Endothelial cell of umbilical vein (primary cell): ENCODE measurements at regions not wholly inside any gene's neighbourhood (a gene's known extent, or its start where the extent isn't known, plus 50 kb on each side); places are given as distances from the start of the nearest gene placed in this dataset.

ENCODE experiments used
- BruUV-seq: library from RNA; stranded (reverse); fragments of 400-500 nt; replicated peaks from 2 replicates; lab custom pipeline; 2021; lab: Mats Ljungman, UMichigan
- CTCF ChIA-PET: fragments of 300-600, 350-600 bp; sonication (Branson Sonifier 250); formaldehyde crosslinking; loops from one replicate; lab custom pipeline; 2021; ENCODE audit warnings: antibody characterized with exemption, inconsistent platforms; lab: Charles Lee
- POLR2A ChIA-PET: fragments of 300-600, 350-600 bp; sonication (Branson Sonifier 250); formaldehyde crosslinking; loops from one replicate; lab custom pipeline; 2021; ENCODE audit warnings: antibody characterized with exemption, inconsistent platforms; lab: Charles Lee
- DNase-seq: peaks from one replicate; pipeline ENCODE4 v3.0.0-alpha.2; 2011; ENCODE audit warnings: low read depth, low spot score
- FAIRE-seq: peaks from 2 replicates; lab custom pipeline; 2011; peaks lifted over from hg19 to GRCh38; lab: Jason Lieb, UNC
- H2AFZ ChIP-seq: 2 replicates; pipeline ENCODE4 v1.6.0; 2012; ENCODE audit warnings: low read depth, low read length, control low read depth, inconsistent platforms
- H3K27ac ChIP-seq: 2 replicates; pipeline ENCODE4 v1.5.1; 2011; ENCODE audit warnings: low read depth, mild to moderate bottlenecking, control low read depth, low read length, moderate library complexity; ENCODE audit not compliant: insufficient read depth
- H3K27me3 ChIP-seq, 2 experiments: 2 replicates each; pipeline versions ENCODE4 v1.6.0 to v1.6.1; 2011; ENCODE audit warnings: low read length in 2 of 2, mixed read lengths in 1 of 2; ENCODE audit not compliant: control insufficient read depth in 2 of 2, insufficient read depth in 2 of 2
- H3K36me3 ChIP-seq, 2 experiments: 2 replicates in 1 of 2; 3 replicates in 1 of 2; pipeline ENCODE4 v1.5.1; 2011; ENCODE audit warnings: low read length in 2 of 2, mild to moderate bottlenecking in 1 of 2, moderate library complexity in 1 of 2; ENCODE audit not compliant: control insufficient read depth in 2 of 2, insufficient read depth in 2 of 2; ENCODE audit errors: extremely low read depth in 1 of 2
- H3K4me1 ChIP-seq: 3 replicates; pipeline ENCODE4 v1.5.1; 2011; ENCODE audit warnings: mild to moderate bottlenecking, low read length; ENCODE audit not compliant: control insufficient read depth, insufficient read depth; ENCODE audit errors: extremely low read depth
- H3K4me2 ChIP-seq: 2 replicates; pipeline ENCODE4 v1.6.1; 2011; ENCODE audit warnings: low read length, control low read depth, mixed read lengths; ENCODE audit not compliant: insufficient read depth
- H3K4me3 ChIP-seq, 3 experiments: fragments of 200-600 bp in 1 of 3; sonication (generic), shearing (Covaris generic) in 1 of 3; replicated peaks in 1 of 3; 2 replicates each; pipeline ENCODE4 v1.5.1; 2011 to 2016; ENCODE audit warnings: control low read depth in 3 of 3, low read length in 3 of 3, mild to moderate bottlenecking in 2 of 3, inconsistent platforms in 1 of 3, low read depth in 1 of 3, moderate library complexity in 1 of 3; ENCODE audit not compliant: insufficient read depth in 1 of 3
- H3K79me2 ChIP-seq: 2 replicates; pipeline ENCODE4 v1.6.0; 2012; ENCODE audit warnings: low read length, inconsistent platforms; ENCODE audit not compliant: control insufficient read depth, insufficient read depth
- H3K9ac ChIP-seq: replicated peaks from 2 replicates; pipeline ENCODE3; 2011; ENCODE audit warnings: low read length, control low read depth; ENCODE audit not compliant: insufficient read depth; ENCODE audit errors: extremely low read depth
- H3K9me1 ChIP-seq: replicated peaks from 3 replicates; pipeline ENCODE4 v1.6.0; 2011; ENCODE audit warnings: mild to moderate bottlenecking, low read length; ENCODE audit not compliant: control insufficient read depth, insufficient read depth; ENCODE audit errors: extremely low read depth
- H3K9me3 ChIP-seq: replicated peaks from 2 replicates; pipeline ENCODE4 v1.5.1; 2012; ENCODE audit warnings: low read length, inconsistent platforms; ENCODE audit not compliant: control insufficient read depth, insufficient read depth
- H4K20me1 ChIP-seq: replicated peaks from 2 replicates; pipeline ENCODE3; 2011; ENCODE audit warnings: mild to moderate bottlenecking, low read length; ENCODE audit not compliant: control insufficient read depth, insufficient read depth; ENCODE audit errors: extremely low read depth
- EZH2 ChIP-seq: IDR thresholded peaks from 2 replicates; pipeline ENCODE4 v1.6.1; 2012; ENCODE audit warnings: borderline replicate concordance, low read depth, mild to moderate bottlenecking, moderate library complexity, low read length, inconsistent platforms; ENCODE audit not compliant: severe bottlenecking
- FOS ChIP-seq: IDR thresholded peaks from 2 replicates; pipeline ENCODE4 v1.6.1; 2011; ENCODE audit warnings: mild to moderate bottlenecking, low read length, moderate library complexity, borderline replicate concordance; ENCODE audit not compliant: insufficient read depth
- GATA2 ChIP-seq: IDR thresholded peaks from 2 replicates; pipeline ENCODE4 v1.7.0; 2011; ENCODE audit warnings: low read depth, mild to moderate bottlenecking, moderate library complexity, mixed read lengths, low read length; ENCODE audit not compliant: insufficient read length, insufficient read depth
- JUN ChIP-seq: IDR thresholded peaks from 2 replicates; pipeline ENCODE4 v1.6.1; 2011; ENCODE audit warnings: borderline replicate concordance, low read depth; ENCODE audit not compliant: insufficient read length, insufficient read depth
- MYC ChIP-seq: IDR thresholded peaks from one replicate; pipeline ENCODE4 v1.6.1; 2011; ENCODE audit warnings: mild to moderate bottlenecking, low read depth, low read length
- POLR2A ChIP-seq: IDR thresholded peaks from 2 replicates; pipeline ENCODE4 v1.6.1; 2012; ENCODE audit warnings: low read depth, mild to moderate bottlenecking, control low read depth, low read length
- POLR2AphosphoS5 ChIP-seq: IDR thresholded peaks from 2 replicates; pipeline ENCODE4 v1.6.1; 2012; ENCODE audit warnings: low read depth, mild to moderate bottlenecking, control low read depth, low read length, moderate library complexity; ENCODE audit not compliant: insufficient read depth
- dilution Hi-C: fragments of 300-500 bp; cut with MboI; formaldehyde crosslinking; loops from one replicate; pipeline ENCODE4 v1.15.0; 2019; ENCODE audit warnings: low sequenced_read_pairs; ENCODE audit not compliant: extremely low pct_ligation_motif_present
- intact Hi-C: fragments of 100-400 bp; cut with micrococcal nuclease; formaldehyde crosslinking; loops from one replicate; pipeline ENCODE4 v1.10.0; 2022
- TF ChIP-seq, protein P1 (sequence below): IDR thresholded peaks from 2 replicates; pipeline ENCODE4 v1.6.1; 2011; ENCODE audit not compliant: insufficient read depth, insufficient read length
- TF ChIP-seq, protein P2 (sequence below), 2 donors: IDR thresholded peaks; 1 replicate in 1 of 2; 2 replicates in 1 of 2; pipeline ENCODE4 v1.5.1; 2011; ENCODE audit warnings: low read length in 2 of 2, mild to moderate bottlenecking in 2 of 2, moderate library complexity in 2 of 2, control low read depth in 1 of 2, inconsistent platforms in 1 of 2, low read depth in 1 of 2; ENCODE audit not compliant: insufficient read depth in 1 of 2; ENCODE audit errors: extremely low read depth in 1 of 2

DNA sequence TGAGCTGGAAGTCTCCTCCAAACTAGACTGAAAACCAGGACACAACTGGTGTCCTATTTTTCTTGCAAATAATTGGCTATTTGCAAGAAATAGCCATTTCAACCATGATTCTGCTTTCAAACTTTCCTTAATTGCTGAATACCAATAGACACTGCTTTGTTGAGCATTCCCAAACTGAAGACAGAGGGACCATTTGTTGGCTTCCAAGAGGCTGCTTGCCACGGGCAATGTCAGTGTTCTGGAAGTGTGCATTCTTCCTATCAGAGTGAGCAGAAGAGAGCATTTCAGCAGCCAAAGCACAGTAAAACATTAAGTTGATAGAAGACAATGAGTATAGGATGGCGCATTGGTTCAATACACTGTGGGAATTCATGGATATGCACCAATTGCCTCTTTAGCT, 360.5 kb upstream of the RGPD4 start:
- DNase-seq (no peak), FAIRE-seq (no peak)
- POLR2A ChIA-PET: no interaction called here
- Histone ChIP-seq H3K79me2 (no peaks in the 10 kb centered on the region), H3K9ac (no peak overlapping the region), H2AFZ (no peak overlapping the region), H3K27me3 (no peaks in the 10 kb centered on the region), H3K9me1 (no peaks in the 10 kb centered on the region), H4K20me1 (no peaks in the 10 kb centered on the region), H3K9me3 (peaks cover 3% of the 10 kb centered on the region), H3K27ac (no peak overlapping the region), H3K36me3 (no peaks in the 10 kb centered on the region), H3K4me3 (no peak overlapping the region), H3K4me2 (no peak overlapping the region), H3K4me1 (no peaks in the 10 kb centered on the region)
- TF ChIP-seq POLR2A (no peak), GATA2 (no peak), EZH2 (no peak), POLR2AphosphoS5 (no peak), MYC (no peak), JUN (no peak), FOS (no peak)
- TF ChIP-seq, protein P1, sequence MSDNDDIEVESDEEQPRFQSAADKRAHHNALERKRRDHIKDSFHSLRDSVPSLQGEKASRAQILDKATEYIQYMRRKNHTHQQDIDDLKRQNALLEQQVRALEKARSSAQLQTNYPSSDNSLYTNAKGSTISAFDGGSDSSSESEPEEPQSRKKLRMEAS: no peak
- TF ChIP-seq, protein P2, sequence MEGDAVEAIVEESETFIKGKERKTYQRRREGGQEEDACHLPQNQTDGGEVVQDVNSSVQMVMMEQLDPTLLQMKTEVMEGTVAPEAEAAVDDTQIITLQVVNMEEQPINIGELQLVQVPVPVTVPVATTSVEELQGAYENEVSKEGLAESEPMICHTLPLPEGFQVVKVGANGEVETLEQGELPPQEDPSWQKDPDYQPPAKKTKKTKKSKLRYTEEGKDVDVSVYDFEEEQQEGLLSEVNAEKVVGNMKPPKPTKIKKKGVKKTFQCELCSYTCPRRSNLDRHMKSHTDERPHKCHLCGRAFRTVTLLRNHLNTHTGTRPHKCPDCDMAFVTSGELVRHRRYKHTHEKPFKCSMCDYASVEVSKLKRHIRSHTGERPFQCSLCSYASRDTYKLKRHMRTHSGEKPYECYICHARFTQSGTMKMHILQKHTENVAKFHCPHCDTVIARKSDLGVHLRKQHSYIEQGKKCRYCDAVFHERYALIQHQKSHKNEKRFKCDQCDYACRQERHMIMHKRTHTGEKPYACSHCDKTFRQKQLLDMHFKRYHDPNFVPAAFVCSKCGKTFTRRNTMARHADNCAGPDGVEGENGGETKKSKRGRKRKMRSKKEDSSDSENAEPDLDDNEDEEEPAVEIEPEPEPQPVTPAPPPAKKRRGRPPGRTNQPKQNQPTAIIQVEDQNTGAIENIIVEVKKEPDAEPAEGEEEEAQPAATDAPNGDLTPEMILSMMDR (IDR thresholded peaks at IDR 0.05; ENCODE audit: extremely low read depth in 1 of 2, insufficient read depth in 1 of 2, low read depth in 1 of 2, low read length in 2 of 2): no peak
- CTCF ChIA-PET: no interaction called here
- dilution Hi-C loops (no loop called here), intact Hi-C loops (no loop called here)
- no TSS peak for BruUV-seq
